Tibial artery (tissue), 4 donors: ENCODE measurements at regions not wholly inside any gene's neighbourhood (a gene's known extent, or its start where the extent isn't known, plus 50 kb on each side); places are given as distances from the start of the nearest gene placed in this dataset.

Source experiments
- DNase-seq, 2 donors: peaks; one replicate each; pipeline ENCODE4 v3.0.0-alpha.2; 2019
- H3K27ac ChIP-seq, 2 donors: fragments of 200-600 bp; sonication (generic) in 1 of 2; 1 replicate in 1 of 2; 2 replicates in 1 of 2; pipeline ENCODE4 v1.5.1; 2018 to 2019; ENCODE audit warnings: mild to moderate bottlenecking in 1 of 2
- H3K27me3 ChIP-seq, 2 donors: fragments of 200-600 bp; sonication (generic) in 1 of 2; one replicate each; pipeline versions ENCODE4 v1.5.1 to v1.6.0; 2016 to 2019
- H3K36me3 ChIP-seq, 3 donors: fragments of 200-600 bp; sonication (generic) in 2 of 3; one replicate each; pipeline ENCODE4 v1.5.1; 2016 to 2019; ENCODE audit warnings: mild to moderate bottlenecking in 2 of 3
- H3K4me1 ChIP-seq, 4 donors: fragments of 200-600 bp; sonication (generic) in 2 of 4; 1 replicate in 3 of 4; 2 replicates in 1 of 4; pipeline ENCODE4 v1.5.1; 2016 to 2019
- H3K4me3 ChIP-seq, 2 donors: fragments of 200-600 bp; sonication (generic) in 1 of 2; 1 replicate in 1 of 2; 2 replicates in 1 of 2; pipeline ENCODE4 v1.5.1; 2018 to 2019; ENCODE audit warnings: mild to moderate bottlenecking in 2 of 2
- H3K9me3 ChIP-seq, 3 donors: fragments of 200-600 bp; sonication (generic) in 1 of 3; one replicate each; pipeline ENCODE4 v1.5.1; 2016 to 2019
- intact Hi-C: fragments of 100-400 bp; cut with DNase I; formaldehyde crosslinking; loops from one replicate; pipeline ENCODE4 v1.15.0; 2023; ENCODE audit warnings: low total_unique reads
- TF ChIP-seq, protein P1 (sequence below), 2 experiments: fragments of 200-600 bp in 1 of 2; fragments of 450-650 bp in 1 of 2; IDR thresholded peaks; one replicate each; pipeline ENCODE4 v1.5.1; 2017 to 2019; ENCODE audit warnings: antibody characterized with exemption in 2 of 2, mild to moderate bottlenecking in 1 of 2, moderate library complexity in 1 of 2

DNA sequence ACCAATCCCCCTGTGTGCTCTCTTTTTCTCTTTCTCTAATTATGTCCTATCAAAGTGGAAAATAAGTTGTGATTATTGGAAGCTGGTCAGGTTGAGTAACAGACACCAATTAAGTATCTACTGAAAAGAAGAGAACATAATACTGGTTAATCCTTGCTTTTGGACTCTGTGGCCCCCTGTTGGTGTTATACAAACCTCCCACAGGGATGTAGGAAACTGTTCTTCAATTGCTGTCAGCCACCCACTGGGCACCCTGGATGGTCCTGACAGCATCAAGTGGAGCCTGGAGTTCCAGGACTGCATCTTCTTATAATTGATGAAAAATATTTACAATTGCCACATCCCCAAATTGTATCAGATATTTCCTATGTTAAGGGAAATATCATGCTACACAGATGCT, 939.7 kb downstream of the KCNMA1 start:
- no peaks in the 10 kb centered on the region for H3K27me3 ChIP-seq
- no peak overlapping the region for H3K27ac ChIP-seq
- intact Hi-C loops, result no loop called here
- peaks cover 0 to 5% (median 0%) of the 10 kb centered on the region in 3 donors for H3K36me3 ChIP-seq
- TF ChIP-seq, protein P1, sequence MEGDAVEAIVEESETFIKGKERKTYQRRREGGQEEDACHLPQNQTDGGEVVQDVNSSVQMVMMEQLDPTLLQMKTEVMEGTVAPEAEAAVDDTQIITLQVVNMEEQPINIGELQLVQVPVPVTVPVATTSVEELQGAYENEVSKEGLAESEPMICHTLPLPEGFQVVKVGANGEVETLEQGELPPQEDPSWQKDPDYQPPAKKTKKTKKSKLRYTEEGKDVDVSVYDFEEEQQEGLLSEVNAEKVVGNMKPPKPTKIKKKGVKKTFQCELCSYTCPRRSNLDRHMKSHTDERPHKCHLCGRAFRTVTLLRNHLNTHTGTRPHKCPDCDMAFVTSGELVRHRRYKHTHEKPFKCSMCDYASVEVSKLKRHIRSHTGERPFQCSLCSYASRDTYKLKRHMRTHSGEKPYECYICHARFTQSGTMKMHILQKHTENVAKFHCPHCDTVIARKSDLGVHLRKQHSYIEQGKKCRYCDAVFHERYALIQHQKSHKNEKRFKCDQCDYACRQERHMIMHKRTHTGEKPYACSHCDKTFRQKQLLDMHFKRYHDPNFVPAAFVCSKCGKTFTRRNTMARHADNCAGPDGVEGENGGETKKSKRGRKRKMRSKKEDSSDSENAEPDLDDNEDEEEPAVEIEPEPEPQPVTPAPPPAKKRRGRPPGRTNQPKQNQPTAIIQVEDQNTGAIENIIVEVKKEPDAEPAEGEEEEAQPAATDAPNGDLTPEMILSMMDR (IDR thresholded peaks at IDR 0.05), result no peak
- H3K9me3 ChIP-seq, result peaks cover 0 to 4% (median 0%) of the 10 kb centered on the region in 3 donors
- no peak overlapping the region for H3K4me3 ChIP-seq
- no peaks in the 10 kb centered on the region for H3K4me1 ChIP-seq
- DNase-seq, result no peak

DNA sequence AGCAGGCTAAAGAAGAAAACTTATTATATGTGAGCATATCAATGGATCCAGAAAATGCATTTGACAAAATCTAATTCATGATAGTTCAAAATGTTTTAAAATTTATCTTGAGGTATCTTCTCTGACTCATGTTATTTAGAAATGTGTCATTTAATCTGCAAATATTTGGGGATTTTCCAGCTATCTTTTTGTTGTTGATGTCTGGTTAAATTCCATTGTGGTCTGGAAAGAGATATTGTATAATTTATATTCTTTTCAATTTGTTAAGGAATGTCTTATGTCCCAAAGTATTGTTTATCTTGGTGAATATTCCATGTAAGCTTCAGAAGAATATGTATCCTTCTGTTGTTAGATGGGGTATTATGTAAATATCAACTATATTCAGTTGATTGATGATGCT, 942.5 kb downstream of the KCNMA1 start:
- TF ChIP-seq, protein P1 (IDR thresholded peaks at IDR 0.05), result no peak
- no peak for DNase-seq
- H3K36me3 ChIP-seq, result no peaks in the 10 kb centered on the region
- no peak overlapping the region for H3K27ac ChIP-seq
- intact Hi-C loops, result no loop called here
- H3K9me3 ChIP-seq, result peaks cover 0 to 7% (median 0%) of the 10 kb centered on the region in 3 donors
- H3K4me1 ChIP-seq, result no peaks in the 10 kb centered on the region
- H3K27me3 ChIP-seq, result no peaks in the 10 kb centered on the region
- no peak overlapping the region for H3K4me3 ChIP-seq

DNA sequence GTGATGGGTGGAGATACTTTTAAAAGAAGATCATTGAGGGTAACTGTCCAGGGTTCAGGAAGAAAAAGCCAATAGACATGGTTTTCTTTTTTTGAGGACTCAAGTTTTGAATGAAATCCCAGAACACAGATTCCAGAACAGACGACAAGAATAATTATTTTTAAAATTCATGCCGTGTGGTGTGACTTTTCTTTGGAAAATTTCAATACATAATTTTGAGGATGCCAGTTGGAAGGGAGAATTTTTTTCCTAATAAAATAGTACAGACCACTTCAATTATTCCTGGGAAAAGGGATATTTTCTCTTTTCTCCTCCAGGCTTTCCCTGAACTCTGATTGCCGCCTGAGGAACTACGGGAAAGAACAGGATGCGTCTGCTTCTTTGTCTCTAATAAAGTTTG, 951.4 kb downstream of the KCNMA1 start:
- Histone ChIP-seq H3K9me3 (peaks cover 0 to 4% (median 0%) of the 10 kb centered on the region in 3 donors), H3K4me3 (no peak overlapping the region), H3K27me3 (no peaks in the 10 kb centered on the region), H3K4me1 (peaks cover 0 to 34% (median 2%) of the 10 kb centered on the region in 4 donors), H3K36me3 (no peaks in the 10 kb centered on the region), H3K27ac (no peak overlapping the region)
- no peak for DNase-seq
- intact Hi-C loops, result no loop called here
- TF ChIP-seq, protein P1 (IDR thresholded peaks at IDR 0.05), result no peak

DNA sequence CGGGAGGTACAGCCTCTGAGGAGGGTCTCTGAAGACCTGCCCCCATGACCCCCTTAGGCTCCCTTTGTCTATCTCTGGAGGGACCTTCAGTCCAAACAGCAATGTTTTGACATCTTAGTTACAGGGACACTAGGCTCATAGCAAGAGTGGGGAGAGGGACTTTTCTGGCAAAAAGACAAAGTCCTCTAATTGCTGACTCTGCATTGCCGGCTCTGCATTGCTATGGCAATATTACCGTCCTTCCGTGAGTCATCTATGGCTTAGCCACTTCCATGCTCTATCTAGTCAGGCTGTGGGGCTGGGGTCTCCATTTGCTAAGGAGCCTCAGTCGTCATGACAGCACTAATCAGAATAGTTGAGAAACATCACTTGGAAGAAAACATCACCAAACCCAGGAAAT, 952.6 kb downstream of the KCNMA1 start:
- Histone ChIP-seq H3K36me3 (no peaks in the 10 kb centered on the region), H3K27ac (no peak overlapping the region), H3K4me3 (no peak overlapping the region), H3K4me1 (peaks cover 0 to 46% (median 5%) of the 10 kb centered on the region in 4 donors), H3K9me3 (no peaks in the 10 kb centered on the region), H3K27me3 (no peaks in the 10 kb centered on the region)
- TF ChIP-seq, protein P1 (IDR thresholded peaks at IDR 0.05), result no peak
- DNase-seq, result no peak
- intact Hi-C loops, result no loop called here

DNA sequence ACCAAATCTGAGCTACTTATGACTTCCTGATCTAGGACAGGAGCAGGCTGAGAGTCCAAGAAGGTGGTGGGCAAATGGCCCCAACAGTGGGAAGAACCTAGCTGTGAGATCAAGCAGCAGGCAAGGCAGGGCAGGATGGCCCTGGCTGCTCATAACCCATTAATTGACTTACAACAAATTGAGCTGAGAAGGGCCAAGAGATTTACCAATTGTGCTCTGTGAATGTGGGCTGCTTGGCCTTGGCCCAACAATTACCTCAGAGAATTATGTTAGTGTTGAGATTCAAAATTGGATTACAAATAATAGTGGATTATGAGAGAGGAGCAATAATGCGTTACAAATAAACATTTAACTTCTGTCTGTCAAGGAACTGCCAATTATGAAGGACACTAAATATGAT, 956.5 kb downstream of the KCNMA1 start:
- intact Hi-C loops, result no loop called here
- H3K4me3 ChIP-seq, result no peak overlapping the region
- DNase-seq, result no peak
- no peaks in the 10 kb centered on the region for H3K9me3 ChIP-seq
- H3K4me1 ChIP-seq, result peaks cover 6 to 74% (median 27%) of the 10 kb centered on the region in 4 donors
- no peaks in the 10 kb centered on the region for H3K36me3 ChIP-seq
- peak overlapping the region; percentile 60 to 80 for H3K27ac ChIP-seq
- TF ChIP-seq, protein P1 (IDR thresholded peaks at IDR 0.05), result no peak
- H3K27me3 ChIP-seq, result no peaks in the 10 kb centered on the region

DNA sequence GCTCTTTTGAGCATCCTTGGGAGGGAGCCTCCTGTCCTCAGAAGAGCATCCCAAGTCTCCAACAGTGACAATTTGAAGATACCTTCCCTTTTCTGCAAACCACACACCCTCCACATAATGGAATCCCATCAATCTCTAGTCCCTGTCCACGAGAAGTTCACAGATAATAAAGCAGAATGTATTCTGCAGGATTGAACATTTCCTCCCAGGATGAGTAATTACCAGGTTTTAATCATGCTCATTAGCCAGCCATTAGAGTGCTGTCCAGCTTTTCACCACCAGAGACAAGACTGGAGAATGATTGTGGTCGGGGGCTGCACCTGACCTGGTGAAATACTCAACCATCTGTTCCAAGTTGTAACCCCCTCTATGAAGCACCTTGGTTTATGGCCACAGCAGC, 958.6 kb downstream of the KCNMA1 start:
- intact Hi-C loops, result no loop called here
- Histone ChIP-seq H3K27ac (peak overlapping the region; percentile 80 to 81), H3K36me3 (no peaks in the 10 kb centered on the region), H3K27me3 (no peaks in the 10 kb centered on the region), H3K9me3 (no peaks in the 10 kb centered on the region), H3K4me3 (no peak overlapping the region), H3K4me1 (peaks cover 6 to 87% (median 36%) of the 10 kb centered on the region in 4 donors)
- no peak for DNase-seq
- TF ChIP-seq, protein P1 (IDR thresholded peaks at IDR 0.05), result no peak
